ENCODE measurements at regions not wholly inside any gene's neighbourhood (a gene's known extent, or its start where the extent isn't known, plus 50 kb on each side); places are given as distances from the start of the nearest gene placed in this dataset.

- POLR2A ChIA-PET = no interaction called here
- no peak overlapping the region for H3K4me2 ChIP-seq (ENCODE audit: control insufficient read depth, insufficient read depth)
These were observed 72.9 kb upstream of the DSP start for GRCh38 chr6:7468382-7469081.

More at GRCh38 chr6:7468382-7469081, 72.9 kb upstream of the DSP start:
- in situ Hi-C loops (cut with MboI) (no loop called here), intact Hi-C loops (cut with micrococcal nuclease; ENCODE audit: unreplicated experiment) (no loop called here)
- no TSS peak for BruUV-seq (replicated peaks)
- Histone ChIP-seq H3K4me1 (ENCODE audit: control insufficient read depth, insufficient read depth, low read length) (no peaks in the 10 kb centered on the region), H3K4me3 (no peak overlapping the region), H3K27ac (ENCODE audit: control insufficient read depth, insufficient read depth) (no peak overlapping the region), H4K20me1 (ENCODE audit: control insufficient read depth, insufficient read depth) (no peaks in the 10 kb centered on the region), H3K79me2 (ENCODE audit: control insufficient read depth, insufficient read depth, low read length) (no peaks in the 10 kb centered on the region), H2AFZ (ENCODE audit: control insufficient read depth, low read depth, low read length) (no peak overlapping the region), H3K9ac (ENCODE audit: control insufficient read depth, insufficient read depth, low read length) (no peak overlapping the region), H3K36me3 (ENCODE audit: control insufficient read depth in 2 of 2, insufficient read depth in 2 of 2, low read length in 1 of 2) (no peaks in the 10 kb centered on the region), H3K9me3 (replicated peaks; ENCODE audit: control insufficient read depth, insufficient read depth, low read length) (no peaks in the 10 kb centered on the region), H3K27me3 (replicated peaks in 1 of 2; ENCODE audit: control insufficient read depth in 2 of 2, insufficient read depth in 2 of 2, low read length in 1 of 2) (no peaks in the 10 kb centered on the region)
- SMC1A ChIA-PET (ENCODE audit: uncharacterized antibody, unreplicated experiment) = no interaction called here
- DNase-seq (ENCODE audit: low read depth, low spot score) (no peak), FAIRE-seq (no peak), ATAC-seq (no peak)
- RAD21 ChIA-PET (ENCODE audit: unreplicated experiment) = no interaction called here
- 48% methylated on average over 21 of the region's 21 CpGs for WGBS (ENCODE audit: insufficient coverage, insufficient replicate concordance, low lambda C conversion rate, missing lambda C conversion rate)
- TF ChIP-seq SMAD1 (IDR thresholded peaks at IDR 0.05; ENCODE audit: low read depth, partially characterized antibody) (no peak), USF1 (IDR thresholded peaks at IDR 0.05; ENCODE audit: borderline replicate concordance, extremely low read length, insufficient read depth, low read depth, low read length) (no peak), ZBTB40 (IDR thresholded peaks at IDR 0.05; ENCODE audit: borderline replicate concordance) (no peak), RFX5 (IDR thresholded peaks at IDR 0.05; ENCODE audit: low read depth, low read length) (no peak), ESRRA (IDR thresholded peaks at IDR 0.05; ENCODE audit: low read length) (no peak), NBN (IDR thresholded peaks at IDR 0.05) (no peak), IRF5 (IDR thresholded peaks at IDR 0.05; ENCODE audit: borderline replicate concordance) (no peak), NFXL1 (IDR thresholded peaks at IDR 0.05; ENCODE audit: borderline replicate concordance) (no peak)
- CTCF ChIA-PET = no interaction called here

All from GM12878 (cell line).